ENCODE measurements at regions not wholly inside any gene's neighbourhood (a gene's known extent, or its start where the extent isn't known, plus 50 kb on each side); places are given as distances from the start of the nearest gene placed in this dataset.
"Not testable (repeated sequence)": the region's sequence is repeated elsewhere in the genome, so short reads cannot be mapped to it uniquely, and the experiment has no call there.

GRCh38 chr4:173463816-173464215 lies 64.9 kb upstream of the SCRG1 start:
- H3K4me1 ChIP-seq (ENCODE audit: insufficient read depth), result no peaks in the 10 kb centered on the region
- WGBS, 3 donors, result 92 to 96% (median 94%) methylated on average over 2 of the region's 2 CpGs

GRCh38 chr4:173461170-173461569 lies 62.3 kb upstream of the SCRG1 start:
- TF ChIP-seq POLR2A (IDR thresholded peaks at IDR 0.05) (no peak), CTCF (IDR thresholded peaks at IDR 0.05) (no peak), EP300 (IDR thresholded peaks at IDR 0.05) (no peak)
- Histone ChIP-seq H3K4me1 (ENCODE audit: insufficient read depth) (no peaks in the 10 kb centered on the region), H3K27me3 (no peaks in the 10 kb centered on the region), H3K36me3 (no peaks in the 10 kb centered on the region), H3K4me3 (no peak overlapping the region), H3K9me3 (no peaks in the 10 kb centered on the region), H3K27ac (no peak overlapping the region)
- 88 to 94% (median 92%) methylated on average over 3 of the region's 3 CpGs for WGBS, 3 donors
- no peak for DNase-seq
- intact Hi-C loops (cut with DNase I), result no loop called here

More at GRCh38 chr4:173463816-173464215, 64.9 kb upstream of the SCRG1 start:
- Histone ChIP-seq H3K27me3 (no peaks in the 10 kb centered on the region), H3K4me3 (no peak overlapping the region), H3K27ac (no peak overlapping the region), H3K9me3 (no peaks in the 10 kb centered on the region), H3K36me3 (no peaks in the 10 kb centered on the region)
- intact Hi-C loops (cut with DNase I), result no loop called here
- no peak for TF ChIP-seq CTCF (IDR thresholded peaks at IDR 0.05)
- TF ChIP-seq EP300 (IDR thresholded peaks at IDR 0.05), result no peak
- TF ChIP-seq POLR2A (IDR thresholded peaks at IDR 0.05), result no peak
- DNase-seq, result no peak

GRCh38 chr4:173459857-173460256 lies 60.9 kb upstream of the SCRG1 start:
- no peaks in the 10 kb centered on the region for H3K36me3 ChIP-seq
- no peak for DNase-seq
- intact Hi-C loops (cut with DNase I), result no loop called here
- WGBS, 3 donors, result 89 to 92% (median 90%) methylated on average over 10 of the region's 10 CpGs
- no peak overlapping the region for H3K4me3 ChIP-seq
- no peak overlapping the region for H3K27ac ChIP-seq
- H3K4me1 ChIP-seq (ENCODE audit: insufficient read depth), result no peaks in the 10 kb centered on the region
- no peak for TF ChIP-seq CTCF (IDR thresholded peaks at IDR 0.05)
- no peak for TF ChIP-seq POLR2A (IDR thresholded peaks at IDR 0.05)
- TF ChIP-seq EP300 (IDR thresholded peaks at IDR 0.05), result no peak
- no peaks in the 10 kb centered on the region for H3K27me3 ChIP-seq
- no peaks in the 10 kb centered on the region for H3K9me3 ChIP-seq

GRCh38 chr4:173457893-173458292 lies 59.0 kb upstream of the SCRG1 start:
- no peaks in the 10 kb centered on the region for H3K9me3 ChIP-seq
- intact Hi-C loops (cut with DNase I), result no loop called here

GRCh38 chr4:173451435-173451834 lies 52.5 kb upstream of the SCRG1 start:
- H3K27me3 ChIP-seq; H3K4me3 ChIP-seq; DNase-seq; H3K36me3 ChIP-seq; H3K9me3 ChIP-seq; H3K27ac ChIP-seq; H3K4me1 ChIP-seq (ENCODE audit: insufficient read depth); intact Hi-C loops (cut with DNase I): not testable (repeated sequence)
- 96 to 98% (median 97%) methylated on average over 3 of the region's 3 CpGs for WGBS, 3 donors

More at GRCh38 chr4:173457893-173458292, 59.0 kb upstream of the SCRG1 start:
- Histone ChIP-seq H3K4me3 (no peak overlapping the region), H3K4me1 (ENCODE audit: insufficient read depth) (no peaks in the 10 kb centered on the region), H3K27me3 (no peaks in the 10 kb centered on the region), H3K36me3 (no peaks in the 10 kb centered on the region), H3K27ac (no peak overlapping the region)
- no peak for DNase-seq
- WGBS, 3 donors, result 100% methylated on average over 1 of the region's 1 CpG
- no peak for TF ChIP-seq POLR2A (IDR thresholded peaks at IDR 0.05)
- no peak for TF ChIP-seq CTCF (IDR thresholded peaks at IDR 0.05)
- TF ChIP-seq EP300 (IDR thresholded peaks at IDR 0.05), result no peak
